Transverse colon (tissue), 4 donors: ENCODE measurements at regions not wholly inside any gene's neighbourhood (a gene's known extent, or its start where the extent isn't known, plus 50 kb on each side); places are given as distances from the start of the nearest gene placed in this dataset.

Experiments
- DNase-seq: peaks from one replicate; pipeline ENCODE4 v3.0.0-alpha.2; 2019
- H3K27ac ChIP-seq, 4 donors: fragments of 200-600 bp; sonication (generic); 2 replicates each; pipeline ENCODE4 v1.5.1; 2016 to 2018; ENCODE audit warnings: inconsistent platforms in 4 of 4
- H3K27me3 ChIP-seq: fragments of 200-600 bp; sonication (generic); 2 replicates; pipeline ENCODE4 v1.5.1; 2017; ENCODE audit warnings: inconsistent platforms
- H3K36me3 ChIP-seq, 4 donors: fragments of 200-600 bp; sonication (generic); 2 replicates each; pipeline ENCODE4 v1.5.1; 2017 to 2019; ENCODE audit warnings: inconsistent platforms in 4 of 4
- H3K4me1 ChIP-seq, 4 donors: fragments of 200-600 bp; sonication (generic); 2 replicates each; pipeline ENCODE4 v1.5.1; 2017 to 2020; ENCODE audit warnings: inconsistent platforms in 4 of 4
- H3K4me3 ChIP-seq, 4 donors: fragments of 200-600 bp; sonication (generic); 1 replicate in 1 of 4; 2 replicates in 3 of 4; pipeline versions ENCODE4 v1.5.1 to v1.6.1; 2017 to 2019; ENCODE audit warnings: inconsistent platforms in 4 of 4
- H3K9me3 ChIP-seq, 2 donors: fragments of 200-600 bp; sonication (generic); 2 replicates each; pipeline ENCODE4 v1.5.1; 2017 to 2019; ENCODE audit warnings: inconsistent platforms in 2 of 2
- CTCF ChIP-seq, 5 experiments: fragments of 200-600 bp in 3 of 5; fragments of 450-650 bp in 2 of 5; sonication (generic) in 3 of 5; IDR thresholded peaks; 1 replicate in 2 of 5; 2 replicates in 3 of 5; pipeline ENCODE4 v1.5.1; 2016 to 2017; ENCODE audit warnings: antibody characterized with exemption in 5 of 5, inconsistent platforms in 3 of 5, mild to moderate bottlenecking in 2 of 5, moderate library complexity in 1 of 5
- EP300 ChIP-seq: sonication (generic); formaldehyde crosslinking; IDR thresholded peaks from one replicate; pipeline ENCODE4 v1.6.1; 2017; ENCODE audit warnings: antibody characterized with exemption, low read depth
- POLR2A ChIP-seq: fragments of 450-650 bp; IDR thresholded peaks from one replicate; pipeline ENCODE4 v1.6.1; 2016; ENCODE audit warnings: antibody characterized with exemption, mild to moderate bottlenecking, moderate library complexity
- POLR2AphosphoS5 ChIP-seq, 3 donors: sonication (generic); formaldehyde crosslinking; IDR thresholded peaks; one replicate each; pipeline ENCODE4 v1.6.1; 2016; ENCODE audit warnings: antibody characterized with exemption in 3 of 3
- WGBS, 2 donors: methylation state at CpG; one replicate each; pipeline ENCODE4 v1.1.5; 2018; ENCODE audit warnings: low coverage in 1 of 2; 5-methylcytosine and 5-hydroxymethylcytosine counted together
- in situ Hi-C, 4 donors: fragments of 200-750 bp; cut with MboI; loops; one replicate each; pipeline versions ENCODE4 v1.15.0 to v1.15.1; 2017; ENCODE audit warnings: low sequenced_read_pairs in 3 of 4, low pct_ligation_motif_present in 1 of 4, low pct_unique_long_range_greater_than_20kb in 1 of 4
- intact Hi-C: fragments of 100-400 bp; cut with DNase I; formaldehyde crosslinking; loops from one replicate; pipeline ENCODE4 v1.15.1; 2023; ENCODE audit warnings: low total_unique reads

GRCh38 chr10:109200646-109201045 lies 722.7 kb downstream of the XPNPEP1 start:
- no peaks in the 10 kb centered on the region for H3K27me3 ChIP-seq
- H3K9me3 ChIP-seq, result no peaks in the 10 kb centered on the region
- intact Hi-C loops, result no loop called here
- no peaks in the 10 kb centered on the region for H3K4me1 ChIP-seq
- 40 to 56% methylated on average over 2 of the region's 2 CpGs for WGBS, 2 donors
- TF ChIP-seq CTCF (IDR thresholded peaks at IDR 0.05) (no peak), POLR2A (no peak), POLR2AphosphoS5 (IDR thresholded peaks at IDR 0.05) (no peak), EP300 (no peak)
- no peak for DNase-seq
- in situ Hi-C loops, result no loop called here
- H3K36me3 ChIP-seq, result no peaks in the 10 kb centered on the region
- no peak overlapping the region for H3K4me3 ChIP-seq
- H3K27ac ChIP-seq, result no peak overlapping the region

- no peak for TF ChIP-seq CTCF (IDR thresholded peaks at IDR 0.05)
- WGBS, 2 donors, result 68 to 76% methylated on average over 2 of the region's 2 CpGs
- Histone ChIP-seq H3K4me3 (no peak overlapping the region), H3K36me3 (no peaks in the 10 kb centered on the region), H3K4me1 (no peaks in the 10 kb centered on the region), H3K27ac (no peak overlapping the region), H3K9me3 (peaks cover 0 to 7% of the 10 kb centered on the region in 2 donors), H3K27me3 (no peaks in the 10 kb centered on the region)
- DNase-seq, result no peak
- in situ Hi-C loops (no loop called here), intact Hi-C loops (no loop called here)
Measured at GRCh38 chr10:109191823-109192222, 731.5 kb downstream of the XPNPEP1 start.

- Histone ChIP-seq H3K36me3 (no peaks in the 10 kb centered on the region), H3K4me1 (no peaks in the 10 kb centered on the region), H3K9me3 (peaks cover 0 to 7% of the 10 kb centered on the region in 2 donors), H3K4me3 (no peak overlapping the region), H3K27ac (no peak overlapping the region), H3K27me3 (no peaks in the 10 kb centered on the region)
- intact Hi-C loops (no loop called here), in situ Hi-C loops (no loop called here)
- no peak for TF ChIP-seq EP300
- TF ChIP-seq CTCF (IDR thresholded peaks at IDR 0.05), result no peak
- no peak for TF ChIP-seq POLR2AphosphoS5 (IDR thresholded peaks at IDR 0.05)
- TF ChIP-seq POLR2A, result no peak
- 78 to 84% methylated on average over 5 of the region's 5 CpGs for WGBS, 2 donors
- DNase-seq, result no peak
Measured at GRCh38 chr10:109191341-109191740, 732.0 kb downstream of the XPNPEP1 start.

GRCh38 chr10:109187677-109188076 lies 735.6 kb downstream of the XPNPEP1 start:
- Histone ChIP-seq H3K36me3 (no peaks in the 10 kb centered on the region), H3K4me3 (no peak overlapping the region), H3K27me3 (no peaks in the 10 kb centered on the region), H3K27ac (no peak overlapping the region), H3K9me3 (peaks cover 4 to 20% of the 10 kb centered on the region in 2 donors), H3K4me1 (no peaks in the 10 kb centered on the region)
- in situ Hi-C loops (no loop called here), intact Hi-C loops (no loop called here)
- DNase-seq, result no peak
- WGBS, 2 donors, result 21 to 25% methylated on average over 2 of the region's 2 CpGs
- TF ChIP-seq POLR2A (no peak), CTCF (IDR thresholded peaks at IDR 0.05) (no peak)
